H1 (cell line): ENCODE measurements at regions not wholly inside any gene's neighbourhood (a gene's known extent, or its start where the extent isn't known, plus 50 kb on each side); places are given as distances from the start of the nearest gene placed in this dataset.
"Not testable (repeated sequence)": the region's sequence is repeated elsewhere in the genome, so short reads cannot be mapped to it uniquely, and the experiment has no call there.

Experiments
- CTCF ChIA-PET: fragments of 300-600 bp; sonication (Branson Sonifier 250); formaldehyde crosslinking; loops from one replicate; lab custom pipeline; 2021; ENCODE audit not compliant: partially characterized antibody; lab: Charles Lee
- POLR2A ChIA-PET: fragments of 300-600 bp; sonication (Branson Sonifier 250); formaldehyde crosslinking; loops from one replicate; lab custom pipeline; 2021; ENCODE audit warnings: inconsistent platforms; ENCODE audit not compliant: partially characterized antibody; lab: Charles Lee
- DNase-seq, 2 experiments: peaks; one replicate each; pipeline versions ENCODE4 v3.0.0 to v3.0.0-alpha.2; 2010 to 2022; ENCODE audit warnings: low spot score in 2 of 2, low read depth in 1 of 2, mixed read lengths in 1 of 2
- FAIRE-seq: peaks from 2 replicates; lab custom pipeline; 2011; peaks lifted over from hg19 to GRCh38; lab: Jason Lieb, UNC
- H2AFZ ChIP-seq: 2 replicates; pipeline ENCODE4 v1.8.1; 2012; ENCODE audit warnings: low read length, inconsistent platforms
- H2AK5ac ChIP-seq: 2 replicates; pipeline ENCODE4 v1.6.1; 2013; ENCODE audit warnings: low read depth, low read length
- H2BK120ac ChIP-seq: replicated peaks from 2 replicates; pipeline ENCODE3; 2013; ENCODE audit warnings: low read depth, low read length, inconsistent platforms
- H2BK12ac ChIP-seq: 2 replicates; pipeline ENCODE4 v1.6.1; 2013; ENCODE audit warnings: low read depth, low read length
- H2BK15ac ChIP-seq: 2 replicates; pipeline ENCODE4 v1.6.1; 2013; ENCODE audit warnings: low read length
- H2BK20ac ChIP-seq: 2 replicates; pipeline ENCODE4 v1.6.1; 2013; ENCODE audit warnings: low read length
- H2BK5ac ChIP-seq: 2 replicates; pipeline ENCODE4 v1.6.1; 2013; ENCODE audit warnings: low read depth, low read length
- H3K14ac ChIP-seq: 2 replicates; pipeline ENCODE4 v1.6.1; 2013; ENCODE audit warnings: inconsistent platforms; ENCODE audit not compliant: insufficient read length
- H3K18ac ChIP-seq: 2 replicates; pipeline ENCODE4 v1.6.1; 2013; ENCODE audit warnings: low read length; ENCODE audit errors: extremely low read depth
- H3K23ac ChIP-seq: 2 replicates; pipeline ENCODE4 v1.6.1; 2013; ENCODE audit warnings: inconsistent platforms; ENCODE audit not compliant: insufficient read length
- H3K23me2 ChIP-seq: 2 replicates; pipeline ENCODE4 v1.6.1; 2013; ENCODE audit warnings: low read depth, low read length
- H3K27ac ChIP-seq: 2 replicates; pipeline ENCODE4 v1.6.1; 2011; ENCODE audit warnings: low read depth, low read length, inconsistent platforms
- H3K27me3 ChIP-seq, 4 experiments: replicated peaks in 1 of 4; 1 replicate in 1 of 4; 2 replicates in 3 of 4; pipeline versions ENCODE4 v1.6.1 to v1.8.1; 2011 to 2013; ENCODE audit warnings: low read length in 3 of 4, mild to moderate bottlenecking in 3 of 4, inconsistent platforms in 2 of 4, mixed read lengths in 2 of 4, moderate library complexity in 1 of 4; ENCODE audit not compliant: control insufficient read depth in 3 of 4, insufficient read depth in 3 of 4; ENCODE audit errors: extremely low read depth in 1 of 4
- H3K36me3 ChIP-seq, 4 experiments: 2 replicates each; pipeline versions ENCODE4 v1.6.1 to v1.8.1; 2011 to 2013; ENCODE audit warnings: mild to moderate bottlenecking in 4 of 4, low read length in 3 of 4, moderate library complexity in 2 of 4, control low read depth in 1 of 4, inconsistent platforms in 1 of 4; ENCODE audit not compliant: insufficient read depth in 4 of 4, control insufficient read depth in 2 of 4
- H3K4ac ChIP-seq: replicated peaks from 2 replicates; pipeline ENCODE3; 2013; ENCODE audit warnings: low read length, low read depth, mixed read lengths, inconsistent platforms; ENCODE audit not compliant: insufficient read length
- H3K4me1 ChIP-seq, 4 experiments: replicated peaks in 1 of 4; 1 replicate in 1 of 4; 2 replicates in 3 of 4; pipeline versions ENCODE4 v1.6.1 to v1.8.1; 2011 to 2013; ENCODE audit warnings: low read length in 3 of 4, inconsistent platforms in 2 of 4, mixed read lengths in 1 of 4; ENCODE audit not compliant: insufficient read depth in 4 of 4, control insufficient read depth in 3 of 4
- H3K4me2 ChIP-seq, 2 experiments: 2 replicates each; pipeline versions ENCODE4 v1.6.1 to v1.8.1; 2011 to 2013; ENCODE audit warnings: low read depth in 2 of 2, low read length in 2 of 2, control low read depth in 1 of 2, inconsistent platforms in 1 of 2, mild to moderate bottlenecking in 1 of 2; ENCODE audit not compliant: insufficient read depth in 1 of 2
- H3K4me3 ChIP-seq, 4 experiments: fragments of 200-600, 300-600 bp in 1 of 4; sonication (generic), shearing (Covaris generic), sonication (Bioruptor Twin) in 1 of 4; 2 replicates each; pipeline versions ENCODE4 v1.5.1 to v1.8.1; 2011 to 2016; ENCODE audit warnings: low read length in 4 of 4, low read depth in 3 of 4, control low read depth in 2 of 4, inconsistent platforms in 2 of 4, mild to moderate bottlenecking in 2 of 4, mixed read lengths in 1 of 4, moderate library complexity in 1 of 4; ENCODE audit not compliant: insufficient read depth in 2 of 4; ENCODE audit errors: extremely low read depth in 1 of 4
- H3K56ac ChIP-seq: replicated peaks from 2 replicates; pipeline ENCODE3; 2013; ENCODE audit warnings: low read depth, mild to moderate bottlenecking, mixed read lengths, low read length, inconsistent platforms; ENCODE audit not compliant: insufficient read length
- H3K79me1 ChIP-seq: 2 replicates; pipeline ENCODE4 v1.6.1; 2013; ENCODE audit warnings: low read depth, low read length, control low read depth
- H3K79me2 ChIP-seq, 2 experiments: 2 replicates each; pipeline versions ENCODE4 v1.6.1 to v1.8.1; 2012 to 2013; ENCODE audit warnings: low read length in 2 of 2, mild to moderate bottlenecking in 2 of 2, inconsistent platforms in 1 of 2; ENCODE audit not compliant: insufficient read depth in 2 of 2, control insufficient read depth in 1 of 2
- H3K9ac ChIP-seq, 4 experiments: replicated peaks in 1 of 4; 1 replicate in 1 of 4; 2 replicates in 3 of 4; pipeline versions ENCODE4 v1.6.1 to v1.8.1; 2011 to 2013; ENCODE audit warnings: low read depth in 3 of 4, low read length in 3 of 4, control low read depth in 2 of 4, mild to moderate bottlenecking in 2 of 4, moderate library complexity in 2 of 4, inconsistent platforms in 1 of 4; ENCODE audit errors: extremely low read depth in 1 of 4
- H3K9me3 ChIP-seq, 2 experiments: 2 replicates each; pipeline versions ENCODE4 v1.6.1 to v1.8.1; 2012 to 2013; ENCODE audit warnings: mild to moderate bottlenecking in 2 of 2, moderate library complexity in 2 of 2, control low read depth in 1 of 2, inconsistent platforms in 1 of 2, low read depth in 1 of 2, low read length in 1 of 2, mixed read lengths in 1 of 2; ENCODE audit not compliant: insufficient read depth in 2 of 2
- H4K20me1 ChIP-seq, 2 experiments: replicated peaks in 1 of 2; 2 replicates each; pipeline versions ENCODE3 to v1.8.1; 2011 to 2013; ENCODE audit warnings: inconsistent platforms in 2 of 2, low read length in 2 of 2, mild to moderate bottlenecking in 1 of 2; ENCODE audit not compliant: insufficient read depth in 2 of 2, control insufficient read depth in 1 of 2
- H4K5ac ChIP-seq: 2 replicates; pipeline ENCODE4 v1.6.1; 2013; ENCODE audit warnings: low read length, low read depth, mixed read lengths, inconsistent platforms; ENCODE audit not compliant: insufficient read length
- H4K8ac ChIP-seq: 2 replicates; pipeline ENCODE4 v1.8.0; 2013; ENCODE audit warnings: mild to moderate bottlenecking, moderate library complexity, low read length, inconsistent platforms; ENCODE audit not compliant: insufficient read depth; ENCODE audit errors: extremely low read depth
- H4K91ac ChIP-seq: replicated peaks from 2 replicates; pipeline ENCODE3; 2013; ENCODE audit warnings: low read length, mixed read lengths, inconsistent platforms; ENCODE audit not compliant: insufficient read length
- CTCF ChIP-seq, 3 experiments: IDR thresholded peaks; 1 replicate in 2 of 3; 2 replicates in 1 of 3; pipeline versions ENCODE4 v1.5.1 to v1.6.1; 2011; ENCODE audit warnings: low read length in 3 of 3, mild to moderate bottlenecking in 3 of 3, inconsistent platforms in 2 of 3, low read depth in 1 of 3, moderate library complexity in 1 of 3; ENCODE audit not compliant: insufficient read depth in 1 of 3; ENCODE audit errors: control extremely low read depth in 1 of 3
- RAD21 ChIP-seq, 2 experiments: IDR thresholded peaks in 1 of 2; conservative IDR thresholded peaks in 1 of 2; 2 replicates each; pipeline ENCODE4 v1.6.1; 2011; ENCODE audit warnings: low read depth in 2 of 2, low read length in 2 of 2, improper control_type of control experiment in 1 of 2, inconsistent platforms in 1 of 2, mild to moderate bottlenecking in 1 of 2, moderate library complexity in 1 of 2
- WGBS, 2 experiments: shearing (Covaris generic) in 1 of 2; methylation state at CpG; one replicate each; pipeline versions ENCODE4 v1.1.6 to v1.1.7; 2013 to 2015; ENCODE audit warnings: low lambda C conversion rate in 2 of 2, mixed read lengths in 2 of 2, inconsistent platforms in 1 of 2, low coverage in 1 of 2, missing lambda C conversion rate in 1 of 2; ENCODE audit not compliant: insufficient replicate concordance in 2 of 2, insufficient coverage in 1 of 2, insufficient read length in 1 of 2; ENCODE audit errors: extremely low coverage in 1 of 2, missing lambda C conversion rate in 1 of 2; 5-methylcytosine and 5-hydroxymethylcytosine counted together

GRCh38 chr15:30755036-30755687 is 129.2 kb downstream of the ARHGAP11B start:
- H3K4me3 ChIP-seq, H2BK12ac ChIP-seq, H3K4me1 ChIP-seq, H3K14ac ChIP-seq, H2BK20ac ChIP-seq, H4K8ac ChIP-seq, H3K9me3 ChIP-seq, H3K79me1 ChIP-seq, CTCF ChIA-PET, H3K4me2 ChIP-seq, H2BK15ac ChIP-seq, H3K23ac ChIP-seq, POLR2A ChIA-PET, H3K4ac ChIP-seq, H2BK120ac ChIP-seq, H2AK5ac ChIP-seq, H4K91ac ChIP-seq, H3K79me2 ChIP-seq, H3K27ac ChIP-seq, H4K5ac ChIP-seq, H2AFZ ChIP-seq, H4K20me1 ChIP-seq, H3K27me3 ChIP-seq, H3K56ac ChIP-seq, H3K36me3 ChIP-seq, H2BK5ac ChIP-seq, H3K23me2 ChIP-seq, H3K9ac ChIP-seq, H3K18ac ChIP-seq: not testable (repeated sequence)
- FAIRE-seq = peak; percentile 100
- peak in 1 of 2 experiments; percentile 67 for DNase-seq
- TF ChIP-seq RAD21 (IDR thresholded peaks at IDR 0.05 in 1 of 2, conservative IDR thresholded peaks at IDR 0.05 in 1 of 2; ENCODE audit: low read depth in 2 of 2, low read length in 2 of 2) = 0 out of 4 replicates have a peak, but pooled peaks of 1 of the 2 experiments have one; percentile 3
- peak in 2 of 3 experiments; percentile 15; a peak in 2 of 4 replicates for TF ChIP-seq CTCF (IDR thresholded peaks at IDR 0.05; ENCODE audit: control extremely low read depth in 1 of 3, insufficient read depth in 1 of 3, low read depth in 1 of 3, low read length in 3 of 3)
- WGBS, 2 experiments = 16% methylated on average over 2 of the region's 7 CpGs; no CpG with 5 or more reads in 1 of the 2 experiments
